ENCODE measurements at regions not wholly inside any gene's neighbourhood (a gene's known extent, or its start where the extent isn't known, plus 50 kb on each side); places are given as distances from the start of the nearest gene placed in this dataset.

- no peak for TF ChIP-seq POLR2AphosphoS5 (IDR thresholded peaks at IDR 0.05)
- TF ChIP-seq, protein P1, sequence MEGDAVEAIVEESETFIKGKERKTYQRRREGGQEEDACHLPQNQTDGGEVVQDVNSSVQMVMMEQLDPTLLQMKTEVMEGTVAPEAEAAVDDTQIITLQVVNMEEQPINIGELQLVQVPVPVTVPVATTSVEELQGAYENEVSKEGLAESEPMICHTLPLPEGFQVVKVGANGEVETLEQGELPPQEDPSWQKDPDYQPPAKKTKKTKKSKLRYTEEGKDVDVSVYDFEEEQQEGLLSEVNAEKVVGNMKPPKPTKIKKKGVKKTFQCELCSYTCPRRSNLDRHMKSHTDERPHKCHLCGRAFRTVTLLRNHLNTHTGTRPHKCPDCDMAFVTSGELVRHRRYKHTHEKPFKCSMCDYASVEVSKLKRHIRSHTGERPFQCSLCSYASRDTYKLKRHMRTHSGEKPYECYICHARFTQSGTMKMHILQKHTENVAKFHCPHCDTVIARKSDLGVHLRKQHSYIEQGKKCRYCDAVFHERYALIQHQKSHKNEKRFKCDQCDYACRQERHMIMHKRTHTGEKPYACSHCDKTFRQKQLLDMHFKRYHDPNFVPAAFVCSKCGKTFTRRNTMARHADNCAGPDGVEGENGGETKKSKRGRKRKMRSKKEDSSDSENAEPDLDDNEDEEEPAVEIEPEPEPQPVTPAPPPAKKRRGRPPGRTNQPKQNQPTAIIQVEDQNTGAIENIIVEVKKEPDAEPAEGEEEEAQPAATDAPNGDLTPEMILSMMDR (IDR thresholded peaks at IDR 0.05) = no peak
- no peak for TF ChIP-seq POLR2A (IDR thresholded peaks at IDR 0.05)
Measured at GRCh38 chr17:73878923-73879322, 234.7 kb upstream of the SDK2 start.

Data from breast epithelium (tissue), 3 donors.